ENCODE measurements at regions not wholly inside any gene's neighbourhood (a gene's known extent, or its start where the extent isn't known, plus 50 kb on each side); places are given as distances from the start of the nearest gene placed in this dataset.

DNA sequence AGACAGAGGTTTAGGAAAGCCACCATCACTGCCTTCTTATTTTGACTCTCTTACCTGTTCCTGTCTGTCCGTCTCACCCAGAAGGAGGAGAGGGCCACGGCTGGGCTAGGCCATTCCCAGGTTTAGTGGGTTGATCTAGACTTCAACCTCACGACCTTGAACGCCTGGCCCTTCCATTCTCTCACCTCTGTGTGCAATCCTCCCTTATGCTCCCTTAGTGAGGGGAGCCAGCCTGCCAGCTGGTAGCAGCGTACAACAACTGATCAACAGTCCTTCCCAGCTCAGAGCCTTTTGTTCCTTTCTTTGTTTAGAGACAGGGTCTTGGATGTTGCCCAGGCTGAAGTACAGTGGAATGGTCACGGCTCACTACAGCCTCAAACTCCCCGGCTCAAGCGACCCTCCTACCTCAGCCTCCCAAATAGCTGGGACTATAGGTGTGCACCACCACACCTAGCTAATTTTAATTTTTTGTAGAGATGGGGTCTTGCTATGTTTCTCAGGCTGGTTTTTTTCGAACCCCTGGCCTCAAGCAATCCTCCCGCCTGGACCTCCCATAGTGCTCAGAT, 123.9 kb downstream of the ZNF664 start:
- no peak overlapping the region for H3K4me3 ChIP-seq (ENCODE audit: low read length in 2 of 2)
- Mint-ChIP-seq H3K4me1 (no peaks in the 10 kb centered on the region), H3K27me3 (peaks cover 2 to 9% of the 10 kb centered on the region in 2 donors), H3K9me3 (peaks cover 0 to 5% (median 1%) of the 10 kb centered on the region in 8 donors), H3K36me3 (no peaks in the 10 kb centered on the region), H3K27ac (no peak overlapping the region), H3K4me3 (no peak overlapping the region)
- CTCF ChIA-PET (ENCODE audit: partially characterized antibody), result no interaction called here
- H3K27me3 ChIP-seq (ENCODE audit: insufficient read depth, low read length), result no peaks in the 10 kb centered on the region
- intact Hi-C loops (cut with micrococcal nuclease), result no loop called here
- no peaks in the 10 kb centered on the region for H3K9me3 ChIP-seq (ENCODE audit: control insufficient read depth in 1 of 2, low read length in 2 of 2)
- no peak for DNase-seq
- no peak overlapping the region for H3K27ac ChIP-seq (ENCODE audit: low read depth, low read length)
- H3K4me1 ChIP-seq (ENCODE audit: insufficient read depth, low read length), result no peaks in the 10 kb centered on the region
- POLR2A ChIA-PET (ENCODE audit: partially characterized antibody), result no interaction called here
- H3K36me3 ChIP-seq (ENCODE audit: insufficient read depth, low read length), result no peaks in the 10 kb centered on the region

DNA sequence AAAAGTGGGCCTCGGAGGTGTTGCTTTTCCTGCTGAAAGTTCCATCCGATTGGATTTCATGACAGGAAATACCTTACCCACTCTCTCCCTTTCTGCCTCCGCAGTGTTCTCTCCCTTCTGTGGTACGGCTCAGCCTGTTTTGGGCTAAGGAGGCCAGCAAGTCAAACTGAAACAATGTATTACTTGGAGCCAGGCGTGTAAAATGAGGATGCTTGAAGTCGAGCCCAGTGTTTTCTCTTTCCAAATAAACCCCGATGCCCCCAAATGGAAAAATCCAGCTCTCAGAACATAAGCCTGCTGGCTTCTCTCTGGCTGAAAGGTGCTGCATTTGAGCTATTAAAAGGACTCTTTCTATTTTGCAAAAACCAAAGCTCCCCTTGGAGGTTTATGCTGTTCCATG, 124.7 kb downstream of the ZNF664 start:
- POLR2A ChIA-PET (ENCODE audit: partially characterized antibody), result no interaction called here
- Histone ChIP-seq H3K36me3 (ENCODE audit: insufficient read depth, low read length) (no peaks in the 10 kb centered on the region), H3K27me3 (ENCODE audit: insufficient read depth, low read length) (no peaks in the 10 kb centered on the region), H3K9me3 (ENCODE audit: control insufficient read depth in 1 of 2, low read length in 2 of 2) (no peaks in the 10 kb centered on the region), H3K4me1 (ENCODE audit: insufficient read depth, low read length) (no peaks in the 10 kb centered on the region), H3K4me3 (ENCODE audit: low read length in 2 of 2) (no peak overlapping the region), H3K27ac (ENCODE audit: low read depth, low read length) (no peak overlapping the region)
- Mint-ChIP-seq H3K4me3 (no peak overlapping the region), H3K27me3 (peaks cover 2 to 9% of the 10 kb centered on the region in 2 donors), H3K36me3 (no peaks in the 10 kb centered on the region), H3K27ac (peak overlapping the region in 1 of 7 donors; percentile 14), H3K9me3 (peaks cover 0 to 5% (median 1%) of the 10 kb centered on the region in 8 donors), H3K4me1 (no peaks in the 10 kb centered on the region)
- CTCF ChIA-PET (ENCODE audit: partially characterized antibody), result no interaction called here
- intact Hi-C loops (cut with micrococcal nuclease), result no loop called here
- no peak for DNase-seq

DNA sequence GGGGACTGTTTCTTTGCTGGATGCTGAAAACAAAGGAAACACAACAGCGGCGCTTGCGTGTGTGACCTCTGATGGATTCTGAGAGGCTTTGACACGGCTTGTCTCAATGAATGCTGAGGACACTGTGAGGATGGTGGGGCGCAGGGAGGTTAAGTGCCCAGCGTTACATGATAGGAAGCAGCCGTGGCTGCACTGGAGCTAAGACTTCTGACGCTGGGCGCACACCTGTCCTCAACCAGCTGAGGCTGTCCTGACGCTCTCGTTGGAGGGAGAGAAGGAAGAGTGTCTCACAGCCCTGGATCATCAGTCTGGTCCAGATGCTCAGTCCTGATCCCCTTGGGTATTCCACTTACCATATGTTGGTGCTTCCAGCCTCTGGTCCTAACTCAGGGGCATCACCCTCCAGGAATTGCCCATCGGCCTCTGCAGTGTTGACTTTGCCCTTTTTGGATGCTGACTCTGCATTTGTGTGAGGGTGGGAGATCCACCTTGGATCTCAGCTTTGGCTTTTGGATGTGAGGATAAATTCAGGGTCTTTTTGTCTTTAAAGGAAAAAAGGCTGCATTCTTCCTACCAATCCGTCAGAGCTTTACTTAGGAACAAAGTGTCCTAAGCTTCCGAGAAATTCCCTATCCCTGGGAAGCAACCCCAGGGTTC, 125.2 kb downstream of the ZNF664 start:
- intact Hi-C loops (cut with micrococcal nuclease), result no loop called here
- no peak for DNase-seq
- CTCF ChIA-PET (ENCODE audit: partially characterized antibody), result no interaction called here
- Histone ChIP-seq H3K36me3 (ENCODE audit: insufficient read depth, low read length) (no peaks in the 10 kb centered on the region), H3K27ac (ENCODE audit: low read depth, low read length) (no peak overlapping the region), H3K9me3 (ENCODE audit: control insufficient read depth in 1 of 2, low read length in 2 of 2) (no peaks in the 10 kb centered on the region), H3K4me1 (ENCODE audit: insufficient read depth, low read length) (no peaks in the 10 kb centered on the region), H3K27me3 (ENCODE audit: insufficient read depth, low read length) (no peaks in the 10 kb centered on the region), H3K4me3 (ENCODE audit: low read length in 2 of 2) (no peak overlapping the region)
- H3K27ac Mint-ChIP-seq, result no peak overlapping the region
- no peak overlapping the region for H3K4me3 Mint-ChIP-seq
- no peaks in the 10 kb centered on the region for H3K4me1 Mint-ChIP-seq
- H3K27me3 Mint-ChIP-seq, result peaks cover 2 to 9% of the 10 kb centered on the region in 2 donors
- H3K9me3 Mint-ChIP-seq, result peaks cover 0 to 5% (median 1%) of the 10 kb centered on the region in 8 donors
- POLR2A ChIA-PET (ENCODE audit: partially characterized antibody), result no interaction called here
- no peaks in the 10 kb centered on the region for H3K36me3 Mint-ChIP-seq

DNA sequence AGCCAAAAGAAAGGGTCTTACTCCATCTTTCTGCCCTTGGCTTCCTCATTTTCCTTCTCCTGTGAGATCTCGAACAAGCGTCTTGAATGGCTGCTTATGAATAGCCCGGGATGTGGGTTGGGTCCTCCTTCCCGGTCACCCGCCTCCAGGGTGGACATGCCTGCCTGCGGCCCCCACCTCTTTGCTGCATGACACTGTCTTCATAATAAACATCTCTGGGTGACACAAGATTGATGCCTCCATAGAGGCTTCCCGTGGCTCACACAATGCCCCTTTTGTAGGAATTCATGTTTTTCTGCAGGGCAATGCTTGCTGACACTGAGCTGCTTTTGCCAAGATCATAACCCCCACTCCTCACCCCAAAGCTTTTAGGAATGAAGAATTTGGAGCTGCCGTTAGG, 125.9 kb downstream of the ZNF664 start:
- peaks cover 0 to 5% (median 1%) of the 10 kb centered on the region in 8 donors for H3K9me3 Mint-ChIP-seq
- H3K9me3 ChIP-seq (ENCODE audit: control insufficient read depth in 1 of 2, low read length in 2 of 2), result no peaks in the 10 kb centered on the region
- H3K27me3 ChIP-seq (ENCODE audit: insufficient read depth, low read length), result no peaks in the 10 kb centered on the region
- H3K27me3 Mint-ChIP-seq, result peaks cover 2 to 9% of the 10 kb centered on the region in 2 donors
- DNase-seq, result no peak
- H3K36me3 ChIP-seq (ENCODE audit: insufficient read depth, low read length), result no peaks in the 10 kb centered on the region
- H3K4me3 ChIP-seq (ENCODE audit: low read length in 2 of 2), result no peak overlapping the region
- intact Hi-C loops (cut with micrococcal nuclease), result no loop called here
- H3K4me3 Mint-ChIP-seq, result no peak overlapping the region
- H3K4me1 ChIP-seq (ENCODE audit: insufficient read depth, low read length), result no peaks in the 10 kb centered on the region
- CTCF ChIA-PET (ENCODE audit: partially characterized antibody), result no interaction called here
- no peaks in the 10 kb centered on the region for H3K4me1 Mint-ChIP-seq
- POLR2A ChIA-PET (ENCODE audit: partially characterized antibody), result no interaction called here
- no peaks in the 10 kb centered on the region for H3K36me3 Mint-ChIP-seq
- no peak overlapping the region for H3K27ac ChIP-seq (ENCODE audit: low read depth, low read length)
- H3K27ac Mint-ChIP-seq, result no peak overlapping the region

DNA sequence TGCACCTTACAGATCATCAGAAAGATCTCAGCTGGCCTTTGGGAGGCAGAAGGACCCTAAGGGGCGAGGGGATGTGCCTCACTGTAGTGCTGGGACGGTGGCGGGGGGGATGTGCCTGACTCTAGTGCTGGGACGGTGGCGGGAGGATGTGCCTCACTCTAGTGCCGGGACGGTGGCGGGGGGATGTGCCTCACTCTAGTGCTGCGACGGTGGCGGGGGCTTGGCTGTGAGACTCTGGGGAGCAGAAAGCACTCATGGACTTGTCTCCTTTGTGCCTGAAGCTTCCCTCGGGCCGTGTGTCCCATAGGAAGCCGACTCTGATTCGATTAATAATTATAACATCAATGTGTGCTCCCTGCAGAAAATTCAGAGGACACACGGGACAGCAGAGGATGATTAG, 126.6 kb downstream of the ZNF664 start:
- no peak overlapping the region for H3K27ac ChIP-seq (ENCODE audit: low read depth, low read length)
- POLR2A ChIA-PET (ENCODE audit: partially characterized antibody), result no interaction called here
- CTCF ChIA-PET (ENCODE audit: partially characterized antibody), result no interaction called here

DNA sequence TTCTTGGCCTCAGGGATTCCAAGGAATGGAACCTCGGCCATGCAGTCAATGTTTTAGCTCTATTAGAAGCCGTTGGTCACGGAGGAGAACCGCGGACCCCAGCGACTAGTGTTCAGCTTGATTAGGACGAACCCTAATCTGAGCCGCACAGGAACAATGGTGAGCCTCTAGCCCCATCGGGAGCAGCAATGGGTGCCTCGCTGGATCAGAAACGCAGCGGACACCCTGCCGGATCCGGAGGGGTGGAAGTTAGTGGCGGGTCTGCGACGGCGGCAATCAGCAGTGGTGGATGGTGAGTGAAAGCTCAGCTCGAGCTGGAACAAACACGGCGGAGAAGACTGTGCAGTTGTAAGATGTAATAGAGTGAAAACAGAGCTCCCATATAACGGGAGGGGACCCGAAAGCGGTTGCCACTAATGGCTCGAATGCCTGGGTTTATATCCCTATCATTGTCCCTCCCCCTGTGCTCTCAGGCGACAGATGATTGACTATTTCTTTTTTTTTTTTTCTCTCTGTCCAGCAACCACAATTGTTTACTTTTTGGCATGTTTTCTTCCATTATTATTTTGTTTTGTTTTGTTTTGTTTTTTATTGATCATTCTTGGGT, 127.7 kb downstream of the ZNF664 start:
- no peak overlapping the region for H3K27ac ChIP-seq (ENCODE audit: low read depth, low read length)
- DNase-seq, result no peak
- no peaks in the 10 kb centered on the region for H3K4me1 ChIP-seq (ENCODE audit: insufficient read depth, low read length)
- peaks cover 2 to 9% of the 10 kb centered on the region in 2 donors for H3K27me3 Mint-ChIP-seq
- H3K36me3 ChIP-seq (ENCODE audit: insufficient read depth, low read length), result no peaks in the 10 kb centered on the region
- intact Hi-C loops (cut with micrococcal nuclease), result no loop called here
- CTCF ChIA-PET (ENCODE audit: partially characterized antibody), result no interaction called here
- POLR2A ChIA-PET (ENCODE audit: partially characterized antibody), result no interaction called here
- H3K4me1 Mint-ChIP-seq, result no peaks in the 10 kb centered on the region
- no peaks in the 10 kb centered on the region for H3K9me3 ChIP-seq (ENCODE audit: control insufficient read depth in 1 of 2, low read length in 2 of 2)
- H3K4me3 ChIP-seq (ENCODE audit: low read length in 2 of 2), result no peak overlapping the region
- H3K27me3 ChIP-seq (ENCODE audit: insufficient read depth, low read length), result no peaks in the 10 kb centered on the region
- H3K36me3 Mint-ChIP-seq, result no peaks in the 10 kb centered on the region
- H3K9me3 Mint-ChIP-seq, result peaks cover 0 to 5% (median 1%) of the 10 kb centered on the region in 8 donors
- H3K4me3 Mint-ChIP-seq, result peak overlapping the region in 1 of 8 donors; percentile 2
- no peak overlapping the region for H3K27ac Mint-ChIP-seq

More for the DNA sequence above, 126.6 kb downstream of the ZNF664 start:
- H3K27ac Mint-ChIP-seq, result no peak overlapping the region
- H3K4me1 ChIP-seq (ENCODE audit: insufficient read depth, low read length), result no peaks in the 10 kb centered on the region
- no peaks in the 10 kb centered on the region for H3K4me1 Mint-ChIP-seq
- H3K36me3 Mint-ChIP-seq, result no peaks in the 10 kb centered on the region
- H3K9me3 Mint-ChIP-seq, result peaks cover 0 to 5% (median 1%) of the 10 kb centered on the region in 8 donors
- no peaks in the 10 kb centered on the region for H3K27me3 ChIP-seq (ENCODE audit: insufficient read depth, low read length)
- DNase-seq, result no peak
- intact Hi-C loops (cut with micrococcal nuclease), result no loop called here
- no peaks in the 10 kb centered on the region for H3K36me3 ChIP-seq (ENCODE audit: insufficient read depth, low read length)
- no peak overlapping the region for H3K4me3 ChIP-seq (ENCODE audit: low read length in 2 of 2)
- H3K4me3 Mint-ChIP-seq, result no peak overlapping the region
- H3K27me3 Mint-ChIP-seq, result peaks cover 2 to 9% of the 10 kb centered on the region in 2 donors
- no peaks in the 10 kb centered on the region for H3K9me3 ChIP-seq (ENCODE audit: control insufficient read depth in 1 of 2, low read length in 2 of 2)

DNA sequence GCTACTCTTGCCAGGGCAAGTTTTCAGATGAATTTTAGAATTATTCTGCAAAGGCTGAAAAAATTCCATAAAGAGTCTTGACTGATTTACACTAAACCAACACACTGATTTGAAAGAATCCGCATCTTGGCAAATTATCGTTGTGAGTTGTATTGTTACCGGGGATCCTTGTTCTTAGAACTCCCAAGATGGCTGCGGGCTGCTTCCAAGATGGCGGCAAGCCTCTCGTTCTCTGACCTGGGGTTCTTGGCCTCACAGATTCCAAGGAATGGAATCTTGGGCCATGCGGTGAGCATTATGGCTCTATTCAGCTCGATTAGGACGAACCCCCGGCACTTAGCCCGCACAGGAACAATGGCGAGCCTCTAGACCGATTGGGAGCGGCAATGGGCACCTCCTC, 132.5 kb downstream of the ZNF664 start:
- no peaks in the 10 kb centered on the region for H3K36me3 ChIP-seq (ENCODE audit: insufficient read depth, low read length)
- no peak overlapping the region for H3K27ac Mint-ChIP-seq
- no peaks in the 10 kb centered on the region for H3K9me3 ChIP-seq (ENCODE audit: control insufficient read depth in 1 of 2, low read length in 2 of 2)
- no peaks in the 10 kb centered on the region for H3K4me1 ChIP-seq (ENCODE audit: insufficient read depth, low read length)
- H3K4me1 Mint-ChIP-seq, result no peaks in the 10 kb centered on the region
- ChIA-PET CTCF (ENCODE audit: partially characterized antibody) (no interaction called here), POLR2A (ENCODE audit: partially characterized antibody) (no interaction called here)
- intact Hi-C loops (cut with micrococcal nuclease), result no loop called here
- H3K27me3 ChIP-seq (ENCODE audit: insufficient read depth, low read length), result no peaks in the 10 kb centered on the region
- no peak overlapping the region for H3K4me3 Mint-ChIP-seq
- no peak for DNase-seq
- peaks cover 0 to 10% (median 3%) of the 10 kb centered on the region in 8 donors for H3K9me3 Mint-ChIP-seq
- peaks cover 0 to 3% of the 10 kb centered on the region in 2 donors for H3K27me3 Mint-ChIP-seq
- H3K36me3 Mint-ChIP-seq, result no peaks in the 10 kb centered on the region
- no peak overlapping the region for H3K27ac ChIP-seq (ENCODE audit: low read depth, low read length)
- no peak overlapping the region for H3K4me3 ChIP-seq (ENCODE audit: low read length in 2 of 2)

Data from CD4-positive, alpha-beta memory T cell (primary cell).